IMR-90 (cell line): ENCODE measurements at regions not wholly inside any gene's neighbourhood (a gene's known extent, or its start where the extent isn't known, plus 50 kb on each side); places are given as distances from the start of the nearest gene placed in this dataset.

Experiments used
- ATAC-seq: fragments of 200-7000 bp; cut with Tn5 transposase; 2 replicates; pipeline ENCODE4 v1.9.1; 2020; ENCODE audit warnings: low read depth, mild to moderate bottlenecking, moderate library complexity
- BruUV-seq: library from RNA; stranded (reverse); fragments of 400-500 nt; replicated peaks from 2 replicates; lab custom pipeline; 2021; lab: Mats Ljungman, UMichigan
- CTCF ChIA-PET: fragments of 300-600 bp; formaldehyde crosslinking; extraction: SDS; loops from one replicate; lab custom pipeline; 2021; ENCODE audit warnings: antibody characterized with exemption; lab: Yijun Ruan, JAX
- POLR2A ChIA-PET: fragments of 300-600 bp; sonication (Branson Sonifier 250); formaldehyde crosslinking; loops from one replicate; lab custom pipeline; 2022; ENCODE audit warnings: antibody characterized with exemption; ENCODE audit not compliant: unreplicated experiment; lab: Charles Lee
- DNase-seq: peaks from one replicate; pipeline ENCODE4 v3.0.0; 2013
- H2AFZ ChIP-seq: replicated peaks from 2 replicates; pipeline ENCODE3; 2013; ENCODE audit warnings: low read length, mild to moderate bottlenecking; ENCODE audit not compliant: poor library complexity
- H2AK5ac ChIP-seq: 2 replicates; pipeline ENCODE4 v1.6.1; 2013; ENCODE audit warnings: low read depth, low read length, inconsistent platforms
- H2AK9ac ChIP-seq: replicated peaks from 2 replicates; pipeline ENCODE3; 2013; ENCODE audit warnings: mild to moderate bottlenecking, low read depth, low read length, moderate library complexity; ENCODE audit not compliant: poor library complexity
- H2BK120ac ChIP-seq: 2 replicates; pipeline ENCODE4 v1.6.1; 2013; ENCODE audit warnings: low read depth, low read length, inconsistent platforms
- H2BK15ac ChIP-seq: 3 replicates; pipeline ENCODE4 v1.6.1; 2013; ENCODE audit warnings: low read depth, low read length, inconsistent platforms
- H2BK20ac ChIP-seq: 2 replicates; pipeline ENCODE4 v1.6.1; 2013; ENCODE audit warnings: low read depth, mild to moderate bottlenecking, inconsistent platforms, low read length, moderate library complexity
- H2BK5ac ChIP-seq: 2 replicates; pipeline ENCODE4 v1.6.1; 2013; ENCODE audit warnings: mild to moderate bottlenecking, low read depth, low read length, inconsistent platforms; ENCODE audit not compliant: poor library complexity, severe bottlenecking
- H3K14ac ChIP-seq: replicated peaks from 2 replicates; pipeline ENCODE4 v1.6.1; 2013; ENCODE audit warnings: low read depth, low read length, inconsistent platforms
- H3K18ac ChIP-seq: 2 replicates; pipeline ENCODE4 v1.6.1; 2013; ENCODE audit warnings: low read depth, low read length, control low read depth
- H3K23ac ChIP-seq: 2 replicates; pipeline ENCODE4 v1.6.1; 2013; ENCODE audit warnings: low read depth, low read length, inconsistent platforms
- H3K27ac ChIP-seq: 2 replicates; pipeline ENCODE4 v1.5.1; 2013; ENCODE audit warnings: mild to moderate bottlenecking, control low read depth, low read length; ENCODE audit not compliant: insufficient read depth
- H3K27me3 ChIP-seq: 2 replicates; pipeline ENCODE4 v1.6.1; 2013; ENCODE audit warnings: low read length; ENCODE audit not compliant: control insufficient read depth, insufficient read depth
- H3K36me3 ChIP-seq: 2 replicates; pipeline ENCODE4 v1.6.1; 2013; ENCODE audit warnings: low read length, mixed read lengths; ENCODE audit not compliant: control insufficient read depth, insufficient read depth
- H3K4ac ChIP-seq: 2 replicates; pipeline ENCODE4 v1.6.1; 2013; ENCODE audit warnings: low read depth, low read length, inconsistent platforms
- H3K4me1 ChIP-seq: 2 replicates; pipeline ENCODE4 v1.6.1; 2013; ENCODE audit warnings: low read length, mixed read lengths; ENCODE audit not compliant: control insufficient read depth, insufficient read depth
- H3K4me2 ChIP-seq: 2 replicates; pipeline ENCODE4 v1.6.1; 2013; ENCODE audit warnings: low read depth, mild to moderate bottlenecking, control low read depth, low read length, moderate library complexity
- H3K4me3 ChIP-seq: 2 replicates; pipeline ENCODE4 v1.5.1; 2013; ENCODE audit warnings: low read depth, mild to moderate bottlenecking, control low read depth, low read length, moderate library complexity; ENCODE audit not compliant: insufficient read depth
- H3K56ac ChIP-seq: 2 replicates; pipeline ENCODE4 v1.6.1; 2013; ENCODE audit warnings: low read length, inconsistent platforms; ENCODE audit not compliant: insufficient read depth; ENCODE audit errors: extremely low read depth
- H3K79me1 ChIP-seq, 2 experiments: 2 replicates each; pipeline ENCODE4 v1.6.1; 2013; ENCODE audit warnings: low read length in 2 of 2, inconsistent platforms in 1 of 2, low read depth in 1 of 2
- H3K9ac ChIP-seq: 2 replicates; pipeline ENCODE4 v1.6.1; 2013; ENCODE audit warnings: low read depth, low read length, control low read depth
- H3K9me1 ChIP-seq: 2 replicates; pipeline ENCODE4 v1.6.1; 2013; ENCODE audit warnings: low read length, inconsistent platforms; ENCODE audit not compliant: insufficient read depth
- H3K9me3 ChIP-seq: 2 replicates; pipeline ENCODE4 v1.6.1; 2013; ENCODE audit warnings: low read length; ENCODE audit not compliant: control insufficient read depth, insufficient read depth
- H4K20me1 ChIP-seq: 2 replicates; pipeline ENCODE4 v1.6.1; 2013; ENCODE audit warnings: low read length, inconsistent platforms; ENCODE audit not compliant: insufficient read depth
- H4K5ac ChIP-seq: 2 replicates; pipeline ENCODE4 v1.6.1; 2013; ENCODE audit warnings: mild to moderate bottlenecking, low read depth, low read length, control low read depth
- H4K8ac ChIP-seq, 2 experiments: 2 replicates each; pipeline ENCODE4 v1.6.1; 2013; ENCODE audit warnings: low read depth in 2 of 2, low read length in 2 of 2, control low read depth in 1 of 2, inconsistent platforms in 1 of 2
- H4K91ac ChIP-seq: 2 replicates; pipeline ENCODE4 v1.6.1; 2013; ENCODE audit warnings: low read depth, low read length, inconsistent platforms; ENCODE audit not compliant: insufficient read depth
- CEBPB ChIP-seq: IDR thresholded peaks from 2 replicates; pipeline ENCODE4 v1.6.1; 2012; ENCODE audit warnings: low read depth, low read length, improper control_type of control experiment
- FOS ChIP-seq: fragments of 150-350 bp; IDR thresholded peaks from 2 replicates; pipeline ENCODE4 v1.6.1; 2016; ENCODE audit warnings: low read depth, low read length
- MAFK ChIP-seq: IDR thresholded peaks from 2 replicates; pipeline ENCODE4 v1.6.1; 2012; ENCODE audit warnings: low read depth, low read length, improper control_type of control experiment
- MAZ ChIP-seq: IDR thresholded peaks from 2 replicates; pipeline ENCODE4 v1.6.1; 2012; ENCODE audit warnings: low read depth, mild to moderate bottlenecking, low read length, improper control_type of control experiment, moderate library complexity, borderline replicate concordance
- MXI1 ChIP-seq: IDR thresholded peaks from 2 replicates; pipeline ENCODE4 v1.6.1; 2012; ENCODE audit warnings: low read depth, mild to moderate bottlenecking, low read length, moderate library complexity, borderline replicate concordance
- NFE2L2 ChIP-seq: fragments of 150-350 bp; IDR thresholded peaks from 2 replicates; pipeline ENCODE4 v1.6.1; 2016; ENCODE audit warnings: low read depth, mild to moderate bottlenecking, low read length
- POLR2A ChIP-seq: IDR thresholded peaks from 2 replicates; pipeline ENCODE4 v1.6.1; 2012; ENCODE audit warnings: mild to moderate bottlenecking, low read depth, low read length
- RAD21 ChIP-seq: IDR thresholded peaks from 2 replicates; pipeline ENCODE4 v1.6.1; 2012; ENCODE audit warnings: low read length, improper control_type of control experiment
- RCOR1 ChIP-seq: IDR thresholded peaks from 2 replicates; pipeline ENCODE4 v1.6.1; 2012; ENCODE audit warnings: mild to moderate bottlenecking, low read length, improper control_type of control experiment; ENCODE audit not compliant: insufficient replicate concordance
- RFX5 ChIP-seq: IDR thresholded peaks from 2 replicates; pipeline ENCODE4 v1.8.0; 2012; ENCODE audit warnings: low read depth, mild to moderate bottlenecking, low read length, moderate library complexity
- SMC3 ChIP-seq: fragments of 150-350 bp; IDR thresholded peaks from 2 replicates; pipeline ENCODE4 v1.6.1; 2016; ENCODE audit warnings: low read depth, mild to moderate bottlenecking, antibody characterized with exemption, low read length, moderate library complexity
- WGBS, 2 experiments: methylation state at CpG; one replicate each; pipeline versions ENCODE4 v1.1.5 to v1.1.7; 2013; ENCODE audit warnings: missing lambda C conversion rate in 2 of 2; ENCODE audit not compliant: insufficient read length in 1 of 2; ENCODE audit errors: extremely low coverage in 2 of 2; 5-methylcytosine and 5-hydroxymethylcytosine counted together
- dilution Hi-C: fragments of 300-500 bp; cut with HindIII; formaldehyde crosslinking; loops from one replicate; pipeline ENCODE4 v1.14.3; 2018; ENCODE audit warnings: low sequenced_read_pairs; ENCODE audit not compliant: unreplicated experiment
- in situ Hi-C: fragments of 300-500 bp; cut with MboI; formaldehyde crosslinking; loops from 3 replicates; pipeline ENCODE4 v1.14.3; 2019; ENCODE audit warnings: low sequenced_read_pairs, inconsistent platforms, mixed read lengths
- intact Hi-C: fragments of 100-400 bp; cut with micrococcal nuclease; formaldehyde crosslinking; loops from 2 replicates; pipeline ENCODE4 v1.10.0; 2022
- TF ChIP-seq, protein P1 (sequence below): conservative IDR thresholded peaks from 2 replicates; pipeline ENCODE4 v1.5.1; 2012; ENCODE audit warnings: mild to moderate bottlenecking, low read depth, low read length, improper control_type of control experiment
- TF ChIP-seq, protein P2 (sequence below): fragments of 150-350 bp; IDR thresholded peaks from 2 replicates; pipeline ENCODE4 v1.6.1; 2016; ENCODE audit warnings: low read depth, mild to moderate bottlenecking, low read length, moderate library complexity, borderline replicate concordance
- TF ChIP-seq, protein P3 (sequence below): fragments of 150-350 bp; IDR thresholded peaks from 2 replicates; pipeline ENCODE4 v1.6.1; 2017; ENCODE audit warnings: mild to moderate bottlenecking, antibody characterized with exemption, low read length, low read depth

DNA sequence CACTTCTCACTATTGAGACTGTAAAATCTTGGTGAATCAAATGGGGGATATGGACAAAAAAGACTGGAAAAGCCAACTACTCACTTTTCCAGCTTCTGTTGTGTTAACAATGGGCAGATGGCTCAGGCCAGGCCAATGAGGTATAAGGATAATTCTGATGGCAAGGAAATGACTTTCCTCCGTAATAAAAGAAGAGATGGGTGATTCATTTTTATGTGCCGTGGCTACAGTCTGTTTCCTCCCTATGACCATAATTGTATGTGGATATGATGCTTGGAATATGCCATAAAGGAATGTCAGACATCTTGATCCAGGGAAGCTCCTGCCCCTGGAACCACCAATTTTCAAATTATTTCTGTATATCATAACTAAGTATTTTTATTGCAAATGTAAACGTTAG, 406.8 kb downstream of the CCDC85A start:
- no TSS peak for BruUV-seq
- ChIA-PET CTCF (no interaction called here), POLR2A (no interaction called here)
- Histone ChIP-seq H4K5ac (no peak overlapping the region), H2AK9ac (no peak overlapping the region), H2AFZ (no peak overlapping the region), H2BK15ac (no peak overlapping the region), H4K8ac (no peak overlapping the region), H3K27ac (no peak overlapping the region), H3K23ac (no peak overlapping the region), H4K20me1 (no peaks in the 10 kb centered on the region), H3K4ac (no peak overlapping the region), H4K91ac (no peak overlapping the region), H3K27me3 (no peaks in the 10 kb centered on the region), H3K9me1 (no peaks in the 10 kb centered on the region), H2BK120ac (no peak overlapping the region), H3K4me1 (no peaks in the 10 kb centered on the region), H3K18ac (no peak overlapping the region), H3K4me3 (no peak overlapping the region), H3K56ac (no peak overlapping the region), H2BK5ac (no peak overlapping the region), H3K9me3 (no peaks in the 10 kb centered on the region; the same call in 1 of the 2 replicates), H3K9ac (no peak overlapping the region), H2AK5ac (no peak overlapping the region), H3K79me1 (no peaks in the 10 kb centered on the region), H2BK20ac (no peak overlapping the region), H3K4me2 (no peak overlapping the region), H3K36me3 (no peaks in the 10 kb centered on the region), H3K14ac (no peak overlapping the region)
- ATAC-seq (no peak), DNase-seq (no peak)
- intact Hi-C loops (no loop called here), dilution Hi-C loops (no loop called here), in situ Hi-C loops (no loop called here)
- TF ChIP-seq SMC3, result no peak
- no peak for TF ChIP-seq NFE2L2
- TF ChIP-seq MAZ, result no peak
- TF ChIP-seq POLR2A, result no peak
- no peak for TF ChIP-seq MXI1
- TF ChIP-seq RFX5, result no peak
- TF ChIP-seq, protein P1, sequence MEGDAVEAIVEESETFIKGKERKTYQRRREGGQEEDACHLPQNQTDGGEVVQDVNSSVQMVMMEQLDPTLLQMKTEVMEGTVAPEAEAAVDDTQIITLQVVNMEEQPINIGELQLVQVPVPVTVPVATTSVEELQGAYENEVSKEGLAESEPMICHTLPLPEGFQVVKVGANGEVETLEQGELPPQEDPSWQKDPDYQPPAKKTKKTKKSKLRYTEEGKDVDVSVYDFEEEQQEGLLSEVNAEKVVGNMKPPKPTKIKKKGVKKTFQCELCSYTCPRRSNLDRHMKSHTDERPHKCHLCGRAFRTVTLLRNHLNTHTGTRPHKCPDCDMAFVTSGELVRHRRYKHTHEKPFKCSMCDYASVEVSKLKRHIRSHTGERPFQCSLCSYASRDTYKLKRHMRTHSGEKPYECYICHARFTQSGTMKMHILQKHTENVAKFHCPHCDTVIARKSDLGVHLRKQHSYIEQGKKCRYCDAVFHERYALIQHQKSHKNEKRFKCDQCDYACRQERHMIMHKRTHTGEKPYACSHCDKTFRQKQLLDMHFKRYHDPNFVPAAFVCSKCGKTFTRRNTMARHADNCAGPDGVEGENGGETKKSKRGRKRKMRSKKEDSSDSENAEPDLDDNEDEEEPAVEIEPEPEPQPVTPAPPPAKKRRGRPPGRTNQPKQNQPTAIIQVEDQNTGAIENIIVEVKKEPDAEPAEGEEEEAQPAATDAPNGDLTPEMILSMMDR, result no peak
- no peak for TF ChIP-seq MAFK
- TF ChIP-seq RAD21, result no peak
- no peak for TF ChIP-seq RCOR1
- TF ChIP-seq CEBPB, result no peak
- TF ChIP-seq, protein P2, sequence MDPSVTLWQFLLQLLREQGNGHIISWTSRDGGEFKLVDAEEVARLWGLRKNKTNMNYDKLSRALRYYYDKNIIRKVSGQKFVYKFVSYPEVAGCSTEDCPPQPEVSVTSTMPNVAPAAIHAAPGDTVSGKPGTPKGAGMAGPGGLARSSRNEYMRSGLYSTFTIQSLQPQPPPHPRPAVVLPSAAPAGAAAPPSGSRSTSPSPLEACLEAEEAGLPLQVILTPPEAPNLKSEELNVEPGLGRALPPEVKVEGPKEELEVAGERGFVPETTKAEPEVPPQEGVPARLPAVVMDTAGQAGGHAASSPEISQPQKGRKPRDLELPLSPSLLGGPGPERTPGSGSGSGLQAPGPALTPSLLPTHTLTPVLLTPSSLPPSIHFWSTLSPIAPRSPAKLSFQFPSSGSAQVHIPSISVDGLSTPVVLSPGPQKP, result no peak
- TF ChIP-seq, protein P3, sequence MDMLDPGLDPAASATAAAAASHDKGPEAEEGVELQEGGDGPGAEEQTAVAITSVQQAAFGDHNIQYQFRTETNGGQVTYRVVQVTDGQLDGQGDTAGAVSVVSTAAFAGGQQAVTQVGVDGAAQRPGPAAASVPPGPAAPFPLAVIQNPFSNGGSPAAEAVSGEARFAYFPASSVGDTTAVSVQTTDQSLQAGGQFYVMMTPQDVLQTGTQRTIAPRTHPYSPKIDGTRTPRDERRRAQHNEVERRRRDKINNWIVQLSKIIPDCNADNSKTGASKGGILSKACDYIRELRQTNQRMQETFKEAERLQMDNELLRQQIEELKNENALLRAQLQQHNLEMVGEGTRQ, result no peak
- TF ChIP-seq FOS, result no peak
- no CpG with 5 or more reads among the region's 3 CpGs for WGBS, 2 experiments
